ENCODE measurements at regions not wholly inside any gene's neighbourhood (a gene's known extent, or its start where the extent isn't known, plus 50 kb on each side); places are given as distances from the start of the nearest gene placed in this dataset.
"Not testable (repeated sequence)": the region's sequence is repeated elsewhere in the genome, so short reads cannot be mapped to it uniquely, and the experiment has no call there.

- no peak for FAIRE-seq
Measured at GRCh38 chrX:44785652-44786051, 58.2 kb upstream of the DUSP21 start.

DNA sequence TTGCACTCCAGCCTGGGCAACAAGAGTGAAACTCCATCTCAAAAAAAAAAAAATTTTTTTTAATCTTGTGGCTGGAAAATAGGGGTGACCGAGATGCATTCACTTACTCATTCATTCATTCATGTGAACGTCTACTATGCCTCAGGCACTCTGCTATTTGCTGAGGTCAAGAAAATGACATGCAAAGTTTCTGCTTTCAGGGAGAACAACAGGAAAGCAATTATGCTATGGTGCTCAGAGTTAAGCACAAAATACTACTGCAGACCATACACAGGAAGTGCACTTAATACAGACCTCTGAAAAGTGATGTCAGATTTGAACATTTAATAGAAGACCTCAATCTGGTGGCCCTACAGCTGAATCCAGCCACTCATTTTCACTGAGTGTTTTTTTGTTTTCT lies 59.6 kb upstream of the DUSP21 start:
- no peak for FAIRE-seq

GRCh38 chrX:44778254-44778653 lies 65.6 kb upstream of the DUSP21 start:
- FAIRE-seq: no peak

GRCh38 chrX:44775726-44776125 lies 68.1 kb upstream of the DUSP21 start:
- FAIRE-seq: no peak

DNA sequence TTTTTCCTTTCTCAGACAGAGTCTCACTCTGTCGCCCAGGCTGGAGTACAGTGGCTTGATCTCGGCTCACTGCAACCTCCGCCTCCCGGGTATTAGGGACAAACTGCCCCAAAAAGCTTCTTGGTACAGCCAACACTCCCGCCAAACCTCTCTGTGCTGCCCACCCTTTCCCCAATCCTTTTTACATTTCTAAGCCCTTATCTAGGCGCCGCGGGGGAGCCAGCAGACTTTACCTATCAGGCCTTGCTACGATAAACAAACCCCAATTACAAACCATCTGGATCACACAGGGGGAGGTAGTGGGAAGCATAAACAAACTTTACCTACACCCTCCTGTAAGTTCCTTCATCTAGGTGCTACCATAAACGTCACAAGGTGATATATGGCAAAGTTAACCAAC lies 69.8 kb upstream of the DUSP21 start:
- FAIRE-seq: not testable (repeated sequence)

DNA sequence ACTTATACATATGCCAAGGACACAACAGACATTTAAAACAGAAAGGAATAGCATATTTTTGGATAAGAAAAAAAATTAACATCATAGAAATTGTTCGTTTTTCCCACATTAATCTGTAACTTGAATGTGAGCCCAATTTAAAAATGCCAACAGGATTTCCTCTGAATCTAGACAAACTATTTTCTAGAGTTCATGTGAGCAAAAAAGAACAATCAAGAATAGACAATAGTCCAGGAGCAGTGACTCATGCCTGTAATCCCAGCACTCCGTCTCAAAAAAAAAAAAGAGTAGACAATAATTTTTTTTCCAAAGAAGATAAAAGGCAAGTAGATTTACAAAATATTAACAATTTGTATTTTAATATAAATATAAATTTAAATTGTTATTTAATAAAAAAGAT lies 73.7 kb upstream of the DUSP21 start:
- no peak for FAIRE-seq

- no peak for FAIRE-seq
Measured at GRCh38 chrX:44767308-44767707, 76.5 kb upstream of the DUSP21 start.

DNA sequence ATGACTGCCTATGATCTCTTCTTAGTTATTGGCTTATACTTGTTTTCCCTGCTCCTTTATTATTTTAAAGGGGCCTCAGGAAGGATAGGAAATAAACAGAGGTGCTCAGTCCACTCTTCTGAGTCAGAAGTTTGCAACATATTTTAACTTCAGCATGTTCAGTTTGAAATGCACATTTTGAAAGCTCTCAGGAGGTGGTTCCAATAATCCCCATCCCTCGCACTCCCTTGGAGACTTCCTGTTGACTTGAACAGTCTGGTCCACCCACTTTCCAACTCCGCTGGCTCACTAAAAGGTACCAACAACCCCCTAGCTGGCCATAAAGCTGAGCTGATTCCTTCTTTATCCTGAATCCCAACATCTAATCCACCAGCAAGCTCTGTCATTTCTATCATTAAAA lies 78.3 kb upstream of the DUSP21 start:
- no peak for FAIRE-seq

- peak; percentile 33 for FAIRE-seq
Measured at GRCh38 chrX:44747969-44748368, 95.9 kb upstream of the DUSP21 start.

GRCh38 chrX:44747317-44747716 lies 96.5 kb upstream of the DUSP21 start:
- no peak for FAIRE-seq

DNA sequence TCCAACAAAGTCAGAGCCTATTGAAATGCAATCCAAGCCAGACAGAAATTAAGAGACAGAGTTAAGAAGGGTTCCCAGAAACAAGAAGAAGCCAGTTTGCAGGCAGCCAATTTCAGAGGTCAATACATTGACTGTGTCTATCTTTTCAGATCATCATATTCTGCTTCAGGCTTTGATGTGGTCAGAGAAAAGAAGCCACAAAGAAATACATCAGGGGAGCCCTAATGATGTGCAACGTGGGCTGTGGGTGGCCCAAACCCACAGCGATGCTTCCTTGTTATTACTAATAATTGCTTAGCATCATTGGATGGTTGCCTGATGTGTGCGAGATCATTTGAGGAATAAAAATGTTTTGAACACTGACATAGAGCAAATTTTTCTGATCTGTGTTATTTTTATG lies 99.0 kb upstream of the DUSP21 start:
- no peak for FAIRE-seq

GRCh38 chrX:44742480-44743155 lies 101.2 kb upstream of the DUSP21 start:
- no peak for FAIRE-seq

GRCh38 chrX:44741859-44742258 lies 102.0 kb upstream of the DUSP21 start:
- not testable (repeated sequence) for FAIRE-seq

- not testable (repeated sequence) for FAIRE-seq
Measured at GRCh38 chrX:44741458-44741857, 102.4 kb upstream of the DUSP21 start.

- no peak for FAIRE-seq
Measured at GRCh38 chrX:44735498-44735897, 108.3 kb upstream of the DUSP21 start.

- no peak for FAIRE-seq
Measured at GRCh38 chrX:44733931-44734330, 109.9 kb upstream of the DUSP21 start.

DNA sequence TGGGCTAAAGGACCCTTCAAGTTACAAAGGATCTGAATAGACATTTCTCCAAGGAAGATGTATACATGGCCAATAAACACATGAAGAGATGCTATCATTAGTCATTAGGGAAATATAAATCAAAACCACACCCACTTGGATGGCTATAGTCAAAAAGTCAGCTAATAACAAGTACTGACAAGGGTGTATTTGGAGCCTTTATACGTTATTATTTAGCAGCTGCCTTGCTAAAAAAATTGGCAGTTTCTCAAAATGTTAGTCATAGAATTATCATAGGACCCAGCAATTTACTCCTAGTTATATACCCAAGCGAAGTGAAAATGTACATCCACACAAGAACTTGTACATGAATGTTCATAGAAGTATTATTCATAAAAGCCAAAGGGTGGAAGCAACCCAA lies 112.7 kb upstream of the DUSP21 start:
- no peak for FAIRE-seq

GRCh38 chrX:44723426-44723825 lies 120.4 kb upstream of the DUSP21 start:
- no peak for FAIRE-seq

DNA sequence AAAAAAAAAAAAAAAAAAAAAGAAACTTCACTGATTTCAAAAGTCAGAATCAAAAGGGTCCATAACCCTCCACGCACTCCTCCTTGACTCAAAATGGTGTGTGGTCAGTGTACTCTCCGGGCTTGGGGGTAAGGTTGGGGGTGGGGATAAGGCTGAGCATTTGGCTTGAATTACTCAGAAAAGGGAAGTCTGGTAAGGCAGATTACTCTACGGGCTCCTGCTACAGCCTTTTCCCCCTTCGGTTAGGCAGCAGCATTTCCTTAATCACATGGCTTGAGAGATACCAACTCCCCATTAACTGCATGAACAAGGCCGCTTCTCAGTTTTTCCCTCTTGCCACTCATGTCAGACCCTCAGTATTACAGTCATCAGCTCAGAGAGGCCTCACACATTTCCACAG lies 135.4 kb upstream of the DUSP21 start:
- no peak for FAIRE-seq

DNA sequence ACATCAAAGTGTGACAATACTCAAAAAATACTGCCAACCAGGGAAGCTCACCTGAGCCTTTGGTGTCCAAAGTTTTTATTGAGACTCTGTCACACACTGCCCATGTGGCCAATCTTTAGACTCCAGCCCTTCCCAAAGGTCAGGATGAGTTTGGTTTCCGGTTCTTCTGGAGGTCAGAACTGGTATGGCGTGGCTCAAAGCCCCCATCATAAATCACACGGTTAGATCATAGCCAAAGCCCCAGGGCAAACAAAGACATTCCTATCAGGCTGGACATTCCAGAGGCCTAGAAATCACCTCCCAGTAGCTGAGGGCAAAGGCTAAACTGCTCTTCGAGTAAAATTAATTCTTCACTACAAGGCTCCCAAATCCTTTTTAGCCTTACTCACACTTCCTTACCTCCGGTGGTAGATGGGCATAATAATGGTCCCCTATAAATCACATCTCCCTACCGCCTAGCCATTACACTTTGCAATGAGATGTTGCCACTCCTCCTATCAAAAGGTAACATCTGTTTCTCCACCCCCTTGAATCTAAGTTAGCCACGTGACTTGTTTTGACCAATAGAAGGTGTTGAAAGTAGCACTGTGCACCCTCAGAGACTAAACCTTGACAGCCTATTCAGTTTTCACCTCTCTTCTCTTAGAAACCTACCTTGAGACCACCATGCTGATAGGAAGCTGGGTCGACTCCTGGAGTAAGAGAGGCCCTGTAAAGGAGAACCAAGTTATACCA lies 137.8 kb upstream of the DUSP21 start:
- FAIRE-seq: no peak

DNA sequence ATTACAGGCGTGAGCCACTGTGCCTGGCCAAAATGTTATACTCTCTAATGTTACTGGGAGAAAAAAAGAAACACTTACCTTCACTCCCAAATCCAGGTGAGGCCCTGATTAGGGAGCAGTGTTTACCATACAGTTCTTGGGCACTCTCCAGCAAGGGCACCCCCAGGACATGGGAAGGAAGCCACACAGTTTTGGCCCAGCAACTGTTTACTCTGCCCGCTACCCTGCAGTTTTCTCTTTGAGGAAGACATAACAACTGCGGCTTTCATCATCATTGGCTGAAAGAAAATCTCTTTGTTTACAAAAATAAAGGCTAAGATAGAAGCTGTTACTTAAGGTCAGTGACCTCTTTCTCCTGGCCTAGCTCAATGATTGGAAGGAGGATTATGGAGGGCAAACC lies 145.5 kb upstream of the DUSP21 start:
- FAIRE-seq: no peak

GRCh38 chrX:44693255-44693654 lies 150.6 kb upstream of the DUSP21 start:
- FAIRE-seq: peak; percentile 95

DNA sequence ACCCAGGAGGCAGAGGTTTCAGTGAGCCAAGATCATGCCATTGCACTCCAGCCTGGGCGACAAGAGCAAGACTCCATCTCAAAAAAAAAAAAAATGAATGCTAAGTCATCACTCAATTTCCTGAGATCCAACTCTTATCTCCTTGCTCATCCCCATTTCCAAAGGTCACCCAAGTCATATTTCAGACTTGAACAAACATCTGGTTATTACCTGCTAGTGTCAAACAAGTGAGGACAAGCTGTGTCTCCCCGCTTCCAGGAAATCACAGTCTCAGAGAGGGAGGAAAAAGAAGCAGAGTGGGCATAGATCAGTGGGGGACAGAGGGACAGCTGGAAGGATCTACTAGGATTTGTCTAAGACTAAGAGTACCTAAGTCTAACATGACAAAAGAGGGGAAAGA lies 147.5 kb upstream of the FUNDC1 start:
- FAIRE-seq: no peak

DNA sequence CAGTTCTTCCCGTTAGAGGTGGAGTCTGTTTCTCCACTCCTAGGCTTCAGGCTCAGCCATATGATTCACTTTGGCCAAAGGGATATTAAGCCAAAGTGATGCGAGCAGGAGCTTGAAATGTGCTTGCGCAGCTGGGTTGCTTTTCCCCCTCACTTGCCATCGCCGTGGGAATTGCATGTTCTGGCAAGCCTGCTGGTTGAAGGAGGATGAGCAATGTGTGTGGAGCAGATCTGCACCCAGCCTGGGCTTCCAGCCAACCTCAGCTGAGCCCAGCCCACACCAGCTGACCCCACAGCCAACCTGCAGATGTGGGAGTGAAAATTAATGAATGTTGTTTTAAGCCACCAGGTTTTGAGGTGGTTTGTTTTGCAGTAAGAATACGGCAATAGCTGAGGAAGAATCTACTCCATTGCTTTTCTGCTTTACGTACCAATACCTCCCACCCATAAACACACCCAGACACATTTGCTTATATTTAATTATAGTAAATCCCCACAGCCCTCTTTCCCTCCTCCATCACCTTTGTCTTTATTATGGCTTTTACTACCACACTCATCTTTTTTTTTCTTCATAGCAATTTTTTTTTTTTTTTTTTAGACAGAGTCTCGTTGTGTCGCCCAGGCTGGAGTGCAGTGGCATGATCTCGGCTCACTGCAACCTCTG lies 132.8 kb upstream of the FUNDC1 start:
- peak; percentile 89 for FAIRE-seq

Data from islet of Langerhans (tissue), 1 donor.